Adrenal gland (tissue), 5 donors: ENCODE measurements at regions not wholly inside any gene's neighbourhood (a gene's known extent, or its start where the extent isn't known, plus 50 kb on each side); places are given as distances from the start of the nearest gene placed in this dataset.
"Not testable (repeated sequence)": the region's sequence is repeated elsewhere in the genome, so short reads cannot be mapped to it uniquely, and the experiment has no call there.

Experiments
- POLR2A ChIP-seq, 2 donors: fragments of 450-650 bp; IDR thresholded peaks; one replicate each; pipeline ENCODE4 v1.6.1; 2017; ENCODE audit warnings: antibody characterized with exemption in 2 of 2, mild to moderate bottlenecking in 2 of 2, moderate library complexity in 1 of 2
- TF ChIP-seq, protein P1 (sequence below), 6 experiments: fragments of 450-650 bp in 4 of 6; fragments of 200-600 bp in 2 of 6; sonication (generic) in 1 of 6; IDR thresholded peaks; 1 replicate in 5 of 6; 2 replicates in 1 of 6; pipeline versions ENCODE4 v1.5.1 to v1.8.0; 2016 to 2021; ENCODE audit warnings: antibody characterized with exemption in 6 of 6, mild to moderate bottlenecking in 2 of 6, moderate library complexity in 1 of 6
- donor health status: DM: no; HTN: no; CAD: no.

DNA sequence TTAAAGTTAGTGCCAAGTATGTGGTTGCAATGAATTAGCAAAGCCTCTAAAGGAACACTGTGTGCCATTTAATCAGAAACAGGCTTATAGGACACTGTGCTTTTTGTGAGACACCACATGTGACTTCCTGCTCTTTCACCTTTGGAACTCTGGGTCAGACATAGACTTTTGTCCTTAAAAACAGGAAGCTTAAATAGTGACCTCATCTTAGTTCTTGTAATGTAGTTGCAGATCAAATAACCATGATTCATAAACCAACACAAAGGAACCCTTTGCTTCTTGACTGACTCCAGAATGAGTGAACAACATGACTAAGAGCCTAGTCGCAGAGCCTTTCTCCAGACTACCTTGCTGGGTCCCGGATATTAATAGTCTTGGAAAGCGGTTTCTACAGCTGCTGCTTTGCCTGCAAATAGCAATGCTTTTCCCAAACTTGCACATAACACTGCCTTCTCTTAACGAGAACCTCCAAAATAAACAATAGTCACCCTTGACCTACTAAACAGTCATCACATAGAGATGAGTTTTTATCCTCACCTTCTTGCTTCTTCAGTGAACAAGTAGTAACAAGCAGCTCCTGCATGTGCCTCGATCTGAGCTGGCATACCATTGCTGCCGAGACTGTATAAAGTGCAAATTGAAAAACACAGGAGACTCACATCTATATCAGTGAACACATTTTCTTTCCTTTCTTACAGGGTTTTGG is 1947.0 kb downstream of the FOXD4L5 start:
- TF ChIP-seq, protein P1, sequence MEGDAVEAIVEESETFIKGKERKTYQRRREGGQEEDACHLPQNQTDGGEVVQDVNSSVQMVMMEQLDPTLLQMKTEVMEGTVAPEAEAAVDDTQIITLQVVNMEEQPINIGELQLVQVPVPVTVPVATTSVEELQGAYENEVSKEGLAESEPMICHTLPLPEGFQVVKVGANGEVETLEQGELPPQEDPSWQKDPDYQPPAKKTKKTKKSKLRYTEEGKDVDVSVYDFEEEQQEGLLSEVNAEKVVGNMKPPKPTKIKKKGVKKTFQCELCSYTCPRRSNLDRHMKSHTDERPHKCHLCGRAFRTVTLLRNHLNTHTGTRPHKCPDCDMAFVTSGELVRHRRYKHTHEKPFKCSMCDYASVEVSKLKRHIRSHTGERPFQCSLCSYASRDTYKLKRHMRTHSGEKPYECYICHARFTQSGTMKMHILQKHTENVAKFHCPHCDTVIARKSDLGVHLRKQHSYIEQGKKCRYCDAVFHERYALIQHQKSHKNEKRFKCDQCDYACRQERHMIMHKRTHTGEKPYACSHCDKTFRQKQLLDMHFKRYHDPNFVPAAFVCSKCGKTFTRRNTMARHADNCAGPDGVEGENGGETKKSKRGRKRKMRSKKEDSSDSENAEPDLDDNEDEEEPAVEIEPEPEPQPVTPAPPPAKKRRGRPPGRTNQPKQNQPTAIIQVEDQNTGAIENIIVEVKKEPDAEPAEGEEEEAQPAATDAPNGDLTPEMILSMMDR (IDR thresholded peaks at IDR 0.05), result not testable (repeated sequence)
- TF ChIP-seq POLR2A (IDR thresholded peaks at IDR 0.05), result not testable (repeated sequence)
